Trophoblast cell (in vitro differentiated cells and primary cell): ENCODE measurements at regions not wholly inside any gene's neighbourhood (a gene's known extent, or its start where the extent isn't known, plus 50 kb on each side); places are given as distances from the start of the nearest gene placed in this dataset.

ENCODE experiments used
- DNase-seq, 2 donors: peaks; one replicate each; pipeline ENCODE4 v3.0.0-alpha.2; 2016
- H2AFZ ChIP-seq: 2 replicates; pipeline ENCODE4 v1.6.1; 2013; ENCODE audit warnings: low read length, moderate library complexity, mild to moderate bottlenecking; ENCODE audit not compliant: insufficient read depth, poor library complexity
- H2AK5ac ChIP-seq: 2 replicates; pipeline ENCODE4 v1.6.1; 2013; ENCODE audit warnings: mild to moderate bottlenecking, low read length
- H2BK120ac ChIP-seq: 2 replicates; pipeline ENCODE4 v1.6.1; 2013; ENCODE audit warnings: low read length, mild to moderate bottlenecking, moderate library complexity; ENCODE audit not compliant: insufficient read depth, poor library complexity
- H2BK12ac ChIP-seq: 2 replicates; pipeline ENCODE4 v1.6.1; 2013; ENCODE audit warnings: mild to moderate bottlenecking, low read length, moderate library complexity
- H2BK5ac ChIP-seq: 2 replicates; pipeline ENCODE4 v1.6.1; 2013; ENCODE audit warnings: low read length, low read depth, moderate library complexity, mild to moderate bottlenecking; ENCODE audit not compliant: poor library complexity
- H3K14ac ChIP-seq: 2 replicates; pipeline ENCODE4 v1.6.1; 2013; ENCODE audit warnings: mild to moderate bottlenecking, low read length
- H3K18ac ChIP-seq: 2 replicates; pipeline ENCODE4 v1.6.1; 2013; ENCODE audit warnings: mild to moderate bottlenecking, low read length
- H3K23ac ChIP-seq: 2 replicates; pipeline ENCODE4 v1.6.1; 2013; ENCODE audit warnings: low read length
- H3K27ac ChIP-seq: 2 replicates; pipeline ENCODE4 v1.5.1; 2013; ENCODE audit warnings: low read depth, mild to moderate bottlenecking, inconsistent platforms, low read length, moderate library complexity
- H3K27me3 ChIP-seq: 2 replicates; pipeline ENCODE4 v1.6.1; 2013; ENCODE audit warnings: inconsistent platforms, mild to moderate bottlenecking, low read length, moderate library complexity; ENCODE audit not compliant: insufficient read depth
- H3K36me3 ChIP-seq, 2 experiments: 1 replicate in 1 of 2; 2 replicates in 1 of 2; pipeline ENCODE4 v1.6.1; 2013; ENCODE audit warnings: low read length in 2 of 2, mild to moderate bottlenecking in 2 of 2, moderate library complexity in 1 of 2; ENCODE audit not compliant: insufficient read depth in 2 of 2, control insufficient read depth in 1 of 2
- H3K4ac ChIP-seq: 2 replicates; pipeline ENCODE4 v1.6.1; 2013; ENCODE audit warnings: low read depth, mild to moderate bottlenecking, low read length, moderate library complexity
- H3K4me1 ChIP-seq, 2 experiments: 1 replicate in 1 of 2; 2 replicates in 1 of 2; pipeline ENCODE4 v1.6.1; 2013; ENCODE audit warnings: low read length in 2 of 2, mild to moderate bottlenecking in 2 of 2, moderate library complexity in 1 of 2; ENCODE audit not compliant: insufficient read depth in 2 of 2, control insufficient read depth in 1 of 2
- H3K4me2 ChIP-seq: 2 replicates; pipeline ENCODE4 v1.6.1; 2013; ENCODE audit warnings: inconsistent platforms, mild to moderate bottlenecking, low read length, moderate library complexity
- H3K4me3 ChIP-seq: 2 replicates; pipeline ENCODE4 v1.5.1; 2013; ENCODE audit warnings: mild to moderate bottlenecking, low read depth, low read length, inconsistent platforms
- H3K79me1 ChIP-seq: one replicate; pipeline ENCODE4 v1.6.1; 2013; ENCODE audit warnings: low read length
- H3K79me2 ChIP-seq: 2 replicates; pipeline ENCODE4 v1.6.1; 2013; ENCODE audit warnings: low read length, mild to moderate bottlenecking; ENCODE audit not compliant: control insufficient read depth, insufficient read depth, poor library complexity
- H3K9ac ChIP-seq: 2 replicates; pipeline ENCODE4 v1.6.1; 2013; ENCODE audit warnings: mild to moderate bottlenecking, low read length
- H3K9me3 ChIP-seq: 2 replicates; pipeline ENCODE4 v1.6.1; 2013; ENCODE audit warnings: low read depth, mild to moderate bottlenecking, control low read depth, inconsistent platforms, low read length; ENCODE audit not compliant: insufficient read depth
- H4K12ac ChIP-seq: 2 replicates; pipeline ENCODE4 v1.6.1; 2013; ENCODE audit warnings: low read depth, mild to moderate bottlenecking, low read length, moderate library complexity
- H4K8ac ChIP-seq: 2 replicates; pipeline ENCODE4 v1.6.1; 2013; ENCODE audit warnings: low read depth, mild to moderate bottlenecking, low read length, moderate library complexity
- H4K91ac ChIP-seq: one replicate; pipeline ENCODE4 v1.6.1; 2013; ENCODE audit warnings: low read depth, mild to moderate bottlenecking, low read length, moderate library complexity
- WGBS: extraction: QIAGEN DNeasy Blood & Tissue Kit; methylation state at CpG from one replicate; pipeline ENCODE4 v1.1.7; 2013; ENCODE audit warnings: missing lambda C conversion rate; ENCODE audit not compliant: insufficient read length, insufficient coverage; ENCODE audit errors: extremely low coverage; 5-methylcytosine and 5-hydroxymethylcytosine counted together

DNA sequence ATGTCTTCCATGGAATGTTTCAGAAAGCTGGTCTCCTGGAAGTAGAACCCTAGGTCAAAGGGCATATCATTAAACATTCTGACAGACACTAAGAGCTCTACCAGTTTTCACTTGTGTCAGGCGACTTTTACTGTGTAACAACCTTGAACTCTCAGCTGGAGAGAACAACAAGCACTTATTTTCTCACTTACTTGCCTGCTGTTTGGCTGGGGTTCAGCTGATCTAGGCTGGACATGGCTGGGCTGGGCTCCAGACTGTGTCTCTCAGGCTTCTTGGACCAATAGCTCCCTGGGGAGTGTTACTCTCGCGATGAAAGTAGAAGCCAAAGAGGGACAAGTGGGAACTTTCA, 527.3 kb downstream of the SHQ1 start:
- Histone ChIP-seq H3K79me2 (no peaks in the 10 kb centered on the region), H3K4me3 (no peak overlapping the region), H3K4me2 (no peak overlapping the region), H3K27me3 (no peaks in the 10 kb centered on the region), H2BK120ac (no peak overlapping the region), H3K79me1 (no peaks in the 10 kb centered on the region), H4K8ac (no peak overlapping the region), H2BK12ac (no peak overlapping the region), H3K4ac (no peak overlapping the region), H3K9me3 (peaks cover 2% of the 10 kb centered on the region), H4K91ac (no peak overlapping the region), H2AFZ (no peak overlapping the region), H3K27ac (no peak overlapping the region), H3K4me1 (peaks cover 7% of the 10 kb centered on the region in 2 experiments), H3K9ac (no peak overlapping the region), H3K23ac (no peak overlapping the region), H4K12ac (no peak overlapping the region), H2AK5ac (no peak overlapping the region), H3K18ac (no peak overlapping the region), H3K14ac (no peak overlapping the region), H3K36me3 (no peaks in the 10 kb centered on the region), H2BK5ac (no peak overlapping the region)
- WGBS, result no CpG with 5 or more reads among the region's 3 CpGs
- no peak for DNase-seq

DNA sequence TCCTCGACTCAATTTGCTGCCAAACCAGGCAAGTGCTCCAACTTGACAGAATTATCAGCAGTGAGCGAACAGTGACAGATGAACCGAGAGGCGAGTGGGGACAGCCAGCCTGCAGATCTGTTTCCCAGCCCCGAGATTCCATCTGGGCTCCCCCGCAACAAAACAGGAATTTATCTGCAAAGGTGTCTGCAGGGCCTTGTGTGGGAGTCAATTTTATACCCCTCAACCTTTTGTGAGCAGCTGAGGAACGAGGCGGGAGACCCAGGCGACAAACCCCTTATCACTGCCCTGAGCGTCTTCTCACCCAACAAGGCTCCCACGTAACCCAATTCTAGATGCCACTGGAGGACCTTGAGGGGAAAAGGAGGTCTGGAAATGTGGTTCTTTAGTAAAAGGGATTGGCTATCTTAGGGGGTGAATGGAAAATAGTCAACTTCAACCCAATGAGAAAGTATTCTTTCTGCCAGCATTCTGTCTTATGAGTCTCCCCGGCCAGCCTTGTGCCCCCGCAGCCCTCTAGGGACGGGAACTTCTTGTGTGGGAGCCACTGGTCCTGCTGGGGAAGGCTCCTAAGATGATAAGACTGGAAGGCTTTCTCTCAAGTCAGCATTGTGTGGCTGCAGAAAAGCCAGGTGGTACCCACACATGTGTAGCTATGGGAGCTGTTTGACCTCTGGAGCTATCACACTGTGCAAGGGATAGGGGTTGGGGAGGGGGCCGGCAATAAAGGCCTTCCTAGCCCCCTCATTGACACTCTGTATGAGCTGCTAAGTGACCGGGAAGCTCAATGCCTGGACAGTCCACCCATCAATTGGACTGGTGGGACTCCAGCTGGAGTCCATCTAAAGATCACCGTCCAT, 527.9 kb downstream of the SHQ1 start:
- peaks cover 2% of the 10 kb centered on the region for H3K9me3 ChIP-seq
- H3K36me3 ChIP-seq, result no peaks in the 10 kb centered on the region
- no peak overlapping the region for H2AFZ ChIP-seq
- no peak overlapping the region for H3K23ac ChIP-seq
- WGBS, result no CpG with 5 or more reads among the region's 17 CpGs
- H3K4ac ChIP-seq, result no peak overlapping the region
- H4K91ac ChIP-seq, result no peak overlapping the region
- DNase-seq, result no peak
- peaks cover 7% of the 10 kb centered on the region in 2 experiments for H3K4me1 ChIP-seq
- no peak overlapping the region for H4K8ac ChIP-seq
- H2BK5ac ChIP-seq, result no peak overlapping the region
- no peaks in the 10 kb centered on the region for H3K79me2 ChIP-seq
- H3K4me3 ChIP-seq, result no peak overlapping the region
- no peak overlapping the region for H3K18ac ChIP-seq
- H3K4me2 ChIP-seq, result no peak overlapping the region
- H4K12ac ChIP-seq, result no peak overlapping the region
- H3K14ac ChIP-seq, result no peak overlapping the region
- no peaks in the 10 kb centered on the region for H3K27me3 ChIP-seq
- H2BK120ac ChIP-seq, result no peak overlapping the region
- H2AK5ac ChIP-seq, result no peak overlapping the region
- no peaks in the 10 kb centered on the region for H3K79me1 ChIP-seq
- H2BK12ac ChIP-seq, result no peak overlapping the region
- H3K27ac ChIP-seq, result no peak overlapping the region
- no peak overlapping the region for H3K9ac ChIP-seq

- no peak overlapping the region for H3K4ac ChIP-seq
- H3K9me3 ChIP-seq, result peaks cover 2% of the 10 kb centered on the region
- H3K4me2 ChIP-seq, result no peak overlapping the region
- H3K14ac ChIP-seq, result no peak overlapping the region
- no peaks in the 10 kb centered on the region for H3K79me1 ChIP-seq
- no peak overlapping the region for H2BK120ac ChIP-seq
- no peak overlapping the region for H4K91ac ChIP-seq
- H3K27me3 ChIP-seq, result no peaks in the 10 kb centered on the region
- no CpG with 5 or more reads among the region's 6 CpGs for WGBS
- H2BK5ac ChIP-seq, result no peak overlapping the region
- H3K4me1 ChIP-seq, result peaks cover 7% of the 10 kb centered on the region in 2 experiments
- no peak overlapping the region for H3K23ac ChIP-seq
- no peak overlapping the region for H2AK5ac ChIP-seq
- no peak overlapping the region for H3K18ac ChIP-seq
- no peaks in the 10 kb centered on the region for H3K79me2 ChIP-seq
- no peak overlapping the region for H4K12ac ChIP-seq
- peak; percentile 53 to 62 for DNase-seq
- no peak overlapping the region for H4K8ac ChIP-seq
- H2AFZ ChIP-seq, result no peak overlapping the region
- H2BK12ac ChIP-seq, result no peak overlapping the region
- no peak overlapping the region for H3K4me3 ChIP-seq
- no peaks in the 10 kb centered on the region for H3K36me3 ChIP-seq
- no peak overlapping the region for H3K9ac ChIP-seq
- no peak overlapping the region for H3K27ac ChIP-seq
These were observed 528.8 kb downstream of the SHQ1 start for GRCh38 chr3:72319194-72320094.

DNA sequence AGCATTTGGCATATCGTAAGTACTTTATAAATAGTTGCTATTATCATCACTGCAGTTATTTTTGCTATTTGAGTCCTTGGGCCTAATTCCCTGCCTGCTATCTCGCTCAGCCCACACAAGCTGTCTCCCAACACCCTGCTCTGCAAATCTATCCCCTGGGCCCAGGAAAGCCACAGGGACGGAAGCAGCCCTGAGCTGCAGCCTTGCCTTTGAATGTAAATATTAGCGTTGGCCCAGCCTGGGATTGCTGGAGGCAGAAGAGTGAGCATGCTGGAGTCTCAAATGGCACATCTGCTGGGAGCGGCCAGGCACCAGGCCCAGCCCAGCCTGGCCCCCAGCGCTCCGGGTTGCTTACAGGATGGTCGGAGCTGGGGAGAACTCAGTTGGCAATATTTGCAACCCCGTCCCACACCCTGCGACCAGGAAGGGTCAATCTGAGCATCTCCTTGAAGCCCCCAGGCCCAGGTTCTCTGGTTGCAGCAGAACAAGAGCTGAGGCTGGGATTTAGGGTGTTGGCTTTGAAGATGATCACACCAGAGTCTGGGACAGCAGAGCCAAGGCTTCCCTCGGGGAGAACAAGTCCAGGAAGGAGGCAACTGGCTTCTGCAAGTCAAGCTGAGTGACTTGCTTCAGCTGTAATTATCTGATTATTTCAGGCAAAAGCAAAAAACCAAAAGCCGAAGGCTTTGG, 529.6 kb downstream of the SHQ1 start:
- Histone ChIP-seq H2AK5ac (no peak overlapping the region), H3K9ac (no peak overlapping the region), H3K79me1 (no peaks in the 10 kb centered on the region), H4K12ac (no peak overlapping the region), H2BK5ac (no peak overlapping the region), H3K4me2 (no peak overlapping the region), H3K23ac (no peak overlapping the region), H3K18ac (no peak overlapping the region), H3K14ac (no peak overlapping the region), H3K4me3 (no peak overlapping the region), H3K27me3 (no peaks in the 10 kb centered on the region), H2AFZ (no peak overlapping the region), H4K8ac (peak overlapping the region; percentile 11), H4K91ac (no peak overlapping the region), H3K79me2 (no peaks in the 10 kb centered on the region), H3K9me3 (peaks cover 2% of the 10 kb centered on the region), H3K4me1 (peaks cover 7% of the 10 kb centered on the region in 2 experiments), H2BK120ac (no peak overlapping the region), H3K4ac (no peak overlapping the region), H3K36me3 (no peaks in the 10 kb centered on the region), H2BK12ac (no peak overlapping the region), H3K27ac (no peak overlapping the region)
- WGBS, result no CpG with 5 or more reads among the region's 12 CpGs
- DNase-seq, result peak; percentile 35 to 40
